ENCODE measurements at regions not wholly inside any gene's neighbourhood (a gene's known extent, or its start where the extent isn't known, plus 50 kb on each side); places are given as distances from the start of the nearest gene placed in this dataset.
A peak's percentile ranks its signal among the peaks of the same experiment; 100 is the strongest.

DNA sequence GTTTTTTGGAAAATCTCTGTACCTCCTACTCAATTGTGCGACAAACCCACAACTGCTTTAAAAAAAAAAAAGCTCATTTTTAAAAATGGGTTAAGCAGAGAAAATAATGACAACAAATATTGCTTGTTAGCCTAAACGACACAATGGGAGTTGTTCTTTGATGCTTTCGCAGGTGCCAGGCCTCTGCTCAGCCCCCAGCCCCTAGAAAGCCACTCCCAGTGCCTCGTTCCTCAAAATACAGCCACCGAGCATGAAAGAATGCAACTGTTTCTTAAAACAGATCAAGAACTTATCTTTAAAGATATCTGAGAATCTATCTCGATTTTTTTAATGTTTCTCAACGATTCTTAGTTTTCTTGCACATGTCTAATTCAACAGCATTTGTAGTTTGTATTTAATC is 85.2 kb upstream of the PFKP start:
- DNase-seq (ENCODE audit: extremely low read depth, low read depth, low spot score) = no peak

DNA sequence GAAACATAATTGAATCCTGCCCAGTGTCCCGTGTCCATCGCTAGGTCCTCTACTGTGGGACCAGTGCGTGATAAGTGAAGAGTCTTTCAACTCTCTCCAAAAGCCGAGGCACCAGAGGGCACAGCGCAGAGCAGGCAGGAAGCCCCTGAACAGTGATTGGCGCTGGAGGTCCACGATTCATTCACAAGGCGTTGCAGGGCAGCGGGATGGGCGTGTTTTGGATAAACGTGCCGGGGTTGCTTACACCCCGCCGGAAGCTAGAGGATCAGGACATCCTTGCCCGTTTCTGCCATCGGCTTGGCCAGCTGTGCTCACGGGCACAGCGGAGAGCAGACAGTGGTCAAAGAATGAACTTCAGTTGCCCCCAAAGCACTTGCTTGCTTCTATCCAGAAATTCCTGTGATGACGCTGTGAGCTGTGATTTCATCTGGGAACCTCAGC is 86.0 kb upstream of the PFKP start:
- no peak for DNase-seq (ENCODE audit: extremely low read depth, low read depth, low spot score)

DNA sequence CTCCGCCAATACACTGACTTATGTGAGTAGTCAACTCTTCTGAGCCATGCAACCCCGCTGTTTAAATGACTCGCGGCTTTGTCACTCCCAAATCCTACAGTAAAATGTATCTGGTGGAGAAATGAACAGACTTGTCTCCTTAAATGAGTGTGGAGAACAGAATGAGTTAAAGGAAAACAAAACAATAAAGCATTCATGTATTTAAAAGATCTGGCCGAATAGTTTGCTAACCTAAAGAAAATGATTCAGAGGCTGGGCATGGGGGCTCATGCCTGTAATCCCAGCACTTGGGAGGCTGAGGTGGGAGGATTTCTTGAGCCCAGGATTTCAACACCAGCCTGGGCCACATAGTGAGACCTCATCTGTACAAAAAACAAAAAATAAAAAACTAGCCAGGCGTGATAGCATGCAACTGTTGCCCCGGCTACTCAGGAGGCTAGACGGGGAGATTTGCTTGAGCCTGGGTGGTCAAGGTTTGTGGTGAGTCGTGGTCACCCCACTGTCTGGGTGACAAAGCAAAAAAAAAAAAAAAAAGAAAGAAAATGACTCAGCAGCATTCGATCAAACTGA is 86.5 kb upstream of the PFKP start:
- no peak for DNase-seq (ENCODE audit: extremely low read depth, low read depth, low spot score)

GRCh38 chr10:2980116-2980515 is 87.2 kb upstream of the PFKP start:
- no peak for DNase-seq (ENCODE audit: extremely low read depth, low read depth, low spot score)

- DNase-seq (ENCODE audit: extremely low read depth, low read depth, low spot score) = no peak
These were observed 88.0 kb upstream of the PFKP start for GRCh38 chr10:2979306-2979705.

DNA sequence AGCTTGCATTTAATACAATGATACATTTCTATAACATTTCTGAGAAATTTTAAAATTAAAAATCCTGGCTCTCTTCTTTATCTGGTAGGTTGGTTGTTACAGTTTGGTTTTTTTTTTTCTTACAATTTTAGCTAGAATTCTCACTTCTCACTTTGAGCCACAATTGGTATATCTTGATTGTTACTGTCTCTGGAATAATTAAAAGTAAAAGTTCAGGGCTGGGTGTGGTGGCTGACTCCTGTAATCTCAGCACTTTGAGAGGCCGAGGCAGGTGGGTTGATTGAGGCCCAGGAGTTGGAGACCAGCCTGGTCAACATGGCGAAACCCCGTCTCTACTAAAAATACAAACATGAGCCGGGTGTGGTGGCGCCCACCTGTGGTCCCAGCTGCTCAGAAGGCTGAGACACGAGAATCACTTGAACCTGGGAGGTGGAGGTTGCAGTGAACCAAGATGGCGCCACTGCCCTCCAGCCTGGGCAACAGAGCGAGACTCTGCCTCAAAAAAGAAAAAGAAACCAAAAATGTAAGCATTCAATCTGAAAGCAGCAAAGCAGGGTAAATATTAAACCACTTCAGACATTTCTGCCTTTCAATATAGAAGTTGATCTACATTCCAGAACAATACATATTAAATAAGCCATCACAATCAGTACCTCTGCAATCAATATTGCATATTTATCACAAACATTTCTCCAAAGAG is 88.6 kb upstream of the PFKP start:
- DNase-seq (ENCODE audit: extremely low read depth, low read depth, low spot score) = no peak

DNA sequence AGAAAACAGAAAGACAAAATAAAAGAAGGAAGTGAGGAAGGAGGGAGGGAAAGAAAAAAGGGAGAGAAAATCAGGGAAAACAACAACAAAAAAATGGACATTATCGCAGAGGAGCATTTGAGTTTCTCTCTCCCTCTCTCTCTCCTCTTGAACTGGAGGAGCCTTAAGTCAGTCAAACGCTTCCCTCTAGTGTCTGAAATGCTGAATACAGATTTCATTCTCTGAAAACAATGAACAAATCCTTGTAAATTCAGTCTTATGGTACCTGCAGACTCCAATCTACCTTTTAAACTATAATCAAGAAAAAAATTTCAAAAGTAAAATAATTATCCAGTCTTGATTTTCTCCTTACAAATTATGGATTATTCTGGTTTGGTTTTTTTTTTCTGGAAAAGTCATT is 89.2 kb upstream of the PFKP start:
- peak; percentile 48 for DNase-seq (ENCODE audit: extremely low read depth, low read depth, low spot score)

DNA sequence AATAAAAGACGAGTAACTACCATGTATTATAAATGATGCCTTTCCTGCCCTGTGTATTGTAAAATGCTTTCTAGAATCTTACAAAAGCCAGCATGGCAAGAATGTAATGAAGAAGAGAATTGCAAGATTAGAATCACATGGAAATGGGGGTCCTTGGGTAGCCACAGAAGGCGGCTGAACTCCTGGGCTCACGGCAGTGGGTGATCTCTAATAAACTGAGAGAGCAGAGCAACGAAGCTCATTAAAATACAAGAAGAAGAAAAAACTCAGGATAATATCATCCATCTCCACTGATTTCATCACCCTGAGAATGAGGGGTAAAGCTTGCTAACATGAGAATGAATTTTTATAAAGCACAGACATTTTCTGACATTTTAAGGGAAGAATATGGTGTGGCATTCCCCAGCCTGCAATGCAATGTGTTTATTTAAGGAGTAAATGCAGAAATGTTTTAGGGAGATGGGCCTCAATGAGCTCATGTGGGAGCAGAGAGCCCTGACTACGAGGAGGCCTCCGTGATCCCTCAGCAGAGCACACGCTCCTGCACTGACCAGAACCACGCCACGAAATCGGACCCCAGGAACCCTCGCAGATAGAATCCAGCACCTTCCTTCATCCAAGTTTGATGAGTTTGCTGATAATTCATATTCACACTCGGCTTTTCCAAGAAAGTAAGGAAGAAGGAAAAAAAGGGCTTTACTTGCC is 92.7 kb upstream of the PFKP start:
- DNase-seq (ENCODE audit: extremely low read depth, low read depth, low spot score) = no peak

GRCh38 chr10:2974083-2974482 is 93.3 kb upstream of the PFKP start:
- DNase-seq (ENCODE audit: extremely low read depth, low read depth, low spot score) = no peak

GRCh38 chr10:2972810-2973209 is 94.5 kb upstream of the PFKP start:
- no peak for DNase-seq (ENCODE audit: extremely low read depth, low read depth, low spot score)

- no peak for DNase-seq (ENCODE audit: extremely low read depth, low read depth, low spot score)
These were observed 95.1 kb upstream of the PFKP start for GRCh38 chr10:2972216-2972615.

DNA sequence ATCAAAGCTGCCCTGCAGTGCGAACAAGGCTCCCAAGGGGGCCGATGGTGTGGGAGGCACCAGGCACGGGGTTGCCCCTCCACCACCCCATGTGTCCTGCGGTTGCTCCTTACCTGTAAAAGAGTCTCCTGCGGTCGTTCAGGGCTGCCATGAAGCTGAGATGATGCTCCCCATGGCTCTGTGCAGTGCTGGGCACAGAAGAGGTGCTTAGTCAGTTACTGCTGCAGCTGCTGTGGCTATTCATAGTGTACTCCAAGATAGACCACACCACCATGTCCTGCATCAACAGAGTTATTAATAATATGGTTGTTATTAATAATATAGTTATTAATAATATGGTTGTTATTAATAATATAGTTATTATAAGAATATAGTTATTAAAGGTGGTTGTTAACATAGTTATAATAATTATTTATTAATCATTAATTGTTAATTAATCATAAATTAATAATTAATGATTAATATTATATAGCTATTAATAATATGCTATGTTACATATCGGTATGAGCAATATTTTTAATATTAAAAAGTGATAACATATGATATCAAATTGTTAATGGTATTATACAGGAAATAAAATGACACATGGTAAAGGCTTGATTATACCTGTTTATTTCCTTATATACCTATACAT is 97.0 kb upstream of the PFKP start:
- DNase-seq (ENCODE audit: extremely low read depth, low read depth, low spot score) = no peak

DNA sequence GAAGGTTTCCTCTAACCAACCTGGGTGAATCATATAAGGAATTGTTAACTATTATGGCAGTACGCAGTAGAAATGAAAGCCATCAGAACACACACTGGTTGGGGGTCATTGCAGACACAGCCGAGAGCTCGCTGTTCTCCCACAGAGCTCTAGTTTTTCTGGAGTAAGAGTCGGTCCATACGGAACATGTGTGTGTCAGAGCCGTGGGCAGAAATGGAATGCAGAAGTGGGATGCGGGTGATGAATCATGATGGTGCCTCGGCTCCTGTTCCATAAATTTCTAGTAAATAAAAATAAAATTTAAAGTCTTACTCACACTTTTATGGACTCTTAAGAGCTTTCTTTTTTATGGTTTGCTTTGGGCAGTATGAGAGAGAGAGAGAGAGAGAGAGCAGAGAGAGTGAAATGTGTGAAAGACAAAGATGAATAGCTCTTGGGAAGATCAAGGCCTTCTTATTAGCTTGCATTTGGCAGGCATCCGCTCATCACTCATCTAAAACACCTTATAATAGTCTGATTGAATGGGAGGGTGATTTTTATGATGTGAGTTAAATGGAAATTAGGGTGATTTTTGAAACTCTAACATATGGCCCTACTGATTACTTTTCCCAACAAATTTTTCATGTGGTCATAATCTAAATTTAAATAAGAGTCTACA is 98.8 kb upstream of the PFKP start:
- no peak for DNase-seq (ENCODE audit: extremely low read depth, low read depth, low spot score)

DNA sequence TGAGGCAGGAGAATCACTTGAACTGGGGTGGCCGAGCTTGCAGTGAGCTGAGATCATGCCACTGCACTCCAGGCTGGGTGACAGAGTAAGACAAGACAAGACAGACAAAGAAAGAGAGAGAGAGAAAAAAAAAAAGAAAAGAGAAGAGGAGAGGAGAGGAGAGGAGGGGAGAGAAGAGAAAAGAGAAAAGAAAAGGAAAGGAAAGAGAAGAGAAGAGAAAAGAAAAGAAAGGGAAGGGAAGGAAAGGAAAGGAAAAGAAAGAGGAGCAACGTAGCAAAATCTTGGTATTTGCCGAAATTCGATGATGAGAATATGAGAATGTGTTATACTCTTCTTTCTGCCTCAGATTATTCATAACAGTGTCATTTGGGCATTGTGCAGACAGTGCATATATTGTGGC is 101.2 kb upstream of the PFKP start:
- DNase-seq (ENCODE audit: extremely low read depth, low read depth, low spot score) = no peak

DNA sequence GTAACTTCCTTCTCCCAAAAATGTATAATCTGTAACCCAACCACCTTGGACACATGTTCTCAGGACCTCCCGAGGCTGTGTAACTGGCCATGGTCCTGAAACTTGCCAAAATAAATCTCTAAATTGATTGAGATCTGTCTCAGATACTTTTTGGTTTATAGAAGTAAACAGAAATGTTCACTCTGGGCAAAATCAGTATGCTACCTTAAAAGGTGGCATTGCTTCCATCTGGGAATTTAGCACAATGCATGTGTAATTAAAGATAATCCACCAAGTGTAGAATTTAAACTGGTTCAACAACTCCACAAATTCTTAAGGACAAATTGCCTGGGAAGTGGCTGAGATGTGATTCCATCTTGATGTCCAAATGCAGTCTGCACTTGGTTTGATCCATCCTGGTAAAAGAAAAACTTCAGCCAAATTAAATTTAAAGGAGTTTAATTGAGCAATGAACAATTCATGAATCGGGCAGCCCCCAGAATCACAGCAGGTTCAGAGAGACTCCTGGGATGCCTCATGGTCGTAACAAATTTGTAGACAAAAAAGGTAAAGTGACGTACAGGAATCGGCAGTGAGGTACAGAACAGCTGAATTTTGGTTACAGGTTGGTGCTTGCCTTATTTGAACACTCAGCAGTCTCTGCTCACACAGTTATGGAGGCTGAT is 102.6 kb upstream of the PFKP start:
- no peak for DNase-seq (ENCODE audit: extremely low read depth, low read depth, low spot score)

DNA sequence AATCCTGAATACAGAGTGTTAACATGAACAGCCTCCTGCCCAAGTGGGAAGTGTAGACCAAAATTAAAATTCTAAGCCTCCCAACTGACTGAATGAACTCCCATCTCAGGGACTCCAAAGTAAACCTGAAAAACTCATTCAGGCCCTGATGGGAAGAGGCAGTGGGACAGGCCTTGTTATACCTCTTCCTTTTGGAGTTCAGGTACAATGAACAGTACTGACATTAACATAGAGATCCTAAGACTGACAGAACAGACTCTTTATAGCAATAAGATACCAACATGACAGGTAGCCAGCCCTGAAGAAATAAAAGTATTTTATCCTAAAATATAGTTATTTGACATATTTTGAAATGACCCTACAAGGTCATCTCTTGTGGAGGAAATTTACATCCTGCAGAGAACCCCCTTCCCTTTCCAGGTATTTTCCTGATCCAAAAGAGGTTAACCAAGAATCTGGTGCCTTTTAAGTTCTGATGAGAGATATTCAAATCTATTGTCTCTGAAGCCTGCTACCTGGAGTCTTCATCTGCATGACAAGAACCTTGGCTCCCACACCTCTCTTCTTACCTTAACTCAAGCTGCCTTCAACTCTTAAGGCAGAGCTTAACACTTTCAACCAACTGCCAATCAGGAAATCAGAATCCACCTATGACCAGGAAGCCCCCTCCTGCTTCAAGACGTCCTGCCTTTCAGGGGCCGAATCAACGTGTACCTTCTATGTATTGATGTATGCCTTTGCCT is 103.3 kb upstream of the PFKP start:
- no peak for DNase-seq (ENCODE audit: extremely low read depth, low read depth, low spot score)

DNA sequence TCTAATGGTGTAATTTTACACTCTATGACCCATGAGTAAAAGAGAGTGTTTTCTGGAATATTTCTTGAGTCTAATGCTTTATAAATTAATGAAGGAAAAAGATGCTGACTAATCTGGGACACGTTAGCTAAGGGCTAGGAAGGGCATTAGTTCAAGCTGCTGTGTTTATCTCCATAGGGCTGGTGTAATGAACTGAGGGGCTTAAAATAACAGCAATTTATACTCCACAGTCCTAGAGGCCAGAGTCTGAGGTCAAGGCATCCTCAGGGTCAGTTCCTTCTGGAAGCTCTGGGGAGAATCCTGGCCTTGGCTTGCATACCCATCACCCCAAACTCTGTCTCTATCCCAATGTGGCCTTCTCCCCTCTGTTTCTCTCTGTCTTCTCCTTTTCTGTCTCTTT is 105.2 kb upstream of the PFKP start:
- no peak for DNase-seq (ENCODE audit: extremely low read depth, low read depth, low spot score)

DNA sequence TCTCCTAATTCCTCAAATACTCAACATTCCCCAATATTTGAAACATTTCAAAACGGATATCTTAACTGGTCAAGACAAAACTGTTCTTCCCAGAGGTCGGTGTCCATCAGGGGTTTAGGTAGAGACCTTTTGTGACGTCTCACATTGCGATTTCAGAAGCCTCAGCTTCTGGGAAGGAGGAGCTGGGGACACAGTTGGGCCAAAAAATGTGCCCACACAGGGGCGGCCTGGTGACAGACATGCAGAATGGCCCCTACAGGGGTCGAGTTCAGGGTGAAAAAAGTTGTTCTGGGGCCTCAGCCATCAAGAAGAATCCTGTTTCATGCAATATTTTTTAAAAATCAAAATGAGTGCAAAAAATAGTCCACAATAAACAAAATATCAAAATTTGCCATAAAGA is 108.7 kb upstream of the PFKP start:
- DNase-seq (ENCODE audit: extremely low read depth, low read depth, low spot score) = no peak

GRCh38 chr10:2957785-2958184 is 109.6 kb upstream of the PFKP start:
- DNase-seq (ENCODE audit: extremely low read depth, low read depth, low spot score) = no peak

DNA sequence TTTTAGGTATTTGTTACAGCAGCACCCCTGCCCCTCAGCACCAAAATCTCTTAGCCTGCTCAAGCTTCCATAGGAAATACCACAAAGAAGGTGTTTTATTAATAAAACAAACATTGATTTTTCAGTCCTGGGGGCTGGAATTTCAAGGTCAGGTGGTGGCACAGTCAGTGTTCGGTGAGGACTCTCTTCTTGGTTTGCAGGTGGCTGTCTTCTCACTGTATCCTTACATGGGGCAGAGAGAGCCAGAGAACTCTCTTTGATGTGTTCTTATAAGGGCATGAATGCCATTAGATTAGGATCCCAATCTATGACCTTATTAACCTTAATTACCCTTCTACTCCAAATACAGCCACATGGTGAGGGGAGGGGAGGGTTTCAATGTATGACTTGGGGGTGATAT is 112.3 kb upstream of the PFKP start:
- DNase-seq (ENCODE audit: extremely low read depth, low read depth, low spot score) = no peak
